Activated CD8-positive, alpha-beta memory T cell treated with anti-CD3 and anti-CD28 coated beads for 36 hours (primary cell): ENCODE measurements at regions not wholly inside any gene's neighbourhood (a gene's known extent, or its start where the extent isn't known, plus 50 kb on each side); places are given as distances from the start of the nearest gene placed in this dataset.

ENCODE experiments used
- CTCF ChIA-PET: fragments of 350-600 bp; sonication (Branson Sonifier 250); formaldehyde crosslinking; loops from one replicate; lab custom pipeline; 2021; ENCODE audit warnings: antibody characterized with exemption; lab: Charles Lee
- POLR2A ChIA-PET: fragments of 350-600 bp; sonication (Branson Sonifier 250); formaldehyde crosslinking; loops from one replicate; lab custom pipeline; 2021; ENCODE audit warnings: antibody characterized with exemption; lab: Charles Lee

DNA sequence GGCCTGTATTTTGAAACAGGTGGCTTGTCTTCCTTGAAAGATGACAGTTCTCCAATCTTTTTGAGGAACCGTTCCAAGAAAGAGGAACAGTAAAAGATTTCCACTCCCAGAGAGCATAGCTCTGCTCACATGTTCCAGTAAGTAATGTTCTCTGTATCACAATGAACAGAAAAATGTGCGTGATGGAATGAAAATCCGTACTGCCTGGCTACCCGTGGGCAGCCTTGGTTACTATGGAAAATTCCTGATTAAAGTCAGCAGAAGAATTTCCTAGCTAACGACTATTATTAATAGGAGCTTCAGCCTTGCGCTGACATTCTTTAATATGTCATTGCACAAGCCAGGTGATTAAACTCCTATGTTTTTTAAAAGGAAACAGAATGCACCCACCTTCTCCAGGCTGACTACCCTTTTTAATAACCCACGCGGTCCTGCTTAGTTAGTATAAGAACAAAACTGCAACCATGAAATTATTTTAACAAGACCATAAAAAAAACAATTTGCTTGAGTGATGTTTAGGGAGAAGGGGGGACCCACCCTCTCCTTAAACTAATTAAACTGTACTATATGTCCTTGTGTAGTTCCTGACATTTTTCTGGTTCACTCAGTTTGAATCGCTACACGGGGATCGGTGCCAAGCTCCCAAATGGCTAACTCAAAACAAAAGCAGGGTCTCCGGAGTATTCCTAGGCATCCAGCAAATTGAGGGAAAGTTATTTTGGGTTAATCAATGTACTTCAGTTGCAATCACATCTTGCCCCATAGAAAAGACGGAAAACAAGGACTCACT is 54.8 kb upstream of the CPEB4 start:
- POLR2A ChIA-PET, result no interaction called here
- CTCF ChIA-PET, result no interaction called here

DNA sequence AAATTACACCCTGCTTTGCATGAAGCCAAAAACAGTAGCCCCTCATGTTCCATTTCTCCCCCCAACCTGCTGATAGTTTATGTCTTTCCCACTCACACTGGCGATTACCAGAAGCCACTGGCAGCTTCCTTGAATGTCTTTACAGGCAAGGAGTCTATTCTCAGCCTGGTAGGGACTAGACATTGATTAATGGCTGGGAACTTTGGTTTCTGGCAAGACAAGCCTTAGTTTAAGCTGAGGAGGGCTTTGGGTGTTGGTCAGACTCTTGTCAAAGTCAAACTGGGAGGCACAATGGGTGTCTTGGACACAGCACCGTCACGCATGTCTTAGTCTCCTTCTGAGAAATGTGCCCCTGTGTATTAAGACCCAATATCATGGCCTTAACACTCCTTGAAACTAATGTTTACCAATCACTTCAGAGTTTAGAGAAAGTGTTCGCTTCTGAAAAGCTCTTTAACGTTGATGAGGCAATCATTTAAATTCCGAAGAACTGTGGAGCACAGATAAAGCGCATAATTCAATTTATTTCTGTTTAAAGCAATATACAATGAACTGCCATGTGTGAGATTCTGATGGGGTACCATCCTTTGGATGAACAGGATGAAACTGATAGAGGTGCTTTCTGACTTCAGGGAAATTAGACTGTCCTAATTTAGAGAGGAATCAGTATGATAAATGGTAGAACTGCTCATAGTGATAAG is 53.9 kb upstream of the CPEB4 start:
- ChIA-PET POLR2A (no interaction called here), CTCF (no interaction called here)

DNA sequence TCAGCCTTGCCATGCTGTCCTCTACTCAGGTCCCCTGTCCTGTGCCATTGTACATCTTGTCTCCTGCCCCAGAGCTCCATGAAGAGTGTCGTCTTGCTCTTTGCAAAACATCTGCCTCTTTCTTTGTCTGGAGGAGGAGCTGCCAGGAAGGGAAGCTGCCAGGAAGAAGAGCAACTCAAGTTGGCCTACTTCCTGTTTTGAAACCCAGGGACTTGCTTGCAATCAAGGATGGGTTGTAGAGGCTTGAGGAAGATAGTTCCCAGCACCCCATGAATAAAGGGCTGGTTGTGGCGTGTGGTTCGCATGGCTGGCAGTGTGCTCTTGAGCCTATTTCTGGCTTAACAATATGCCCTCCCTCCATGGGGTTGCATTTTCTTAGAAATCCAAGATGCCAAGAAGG is 53.0 kb upstream of the CPEB4 start:
- CTCF ChIA-PET, result no interaction called here

DNA sequence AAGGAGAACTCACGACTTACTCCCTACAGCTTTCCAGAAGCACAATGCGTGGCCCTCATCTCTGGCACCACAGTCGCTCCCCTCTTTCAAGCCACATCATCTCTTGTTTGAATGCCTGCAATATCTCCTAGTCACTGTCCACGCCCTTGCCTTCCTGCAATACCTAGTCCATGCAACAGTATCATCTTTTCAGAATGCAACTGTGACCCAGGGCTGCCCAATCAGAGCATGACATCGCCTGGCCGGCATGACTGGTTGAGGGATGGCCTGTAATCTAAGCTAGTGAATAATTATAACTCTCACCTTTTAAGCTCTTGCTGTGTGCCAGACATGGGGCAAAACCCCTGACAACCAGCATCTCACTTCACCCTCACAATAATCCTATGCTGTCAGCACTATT is 52.5 kb upstream of the CPEB4 start:
- CTCF ChIA-PET, result no interaction called here
- POLR2A ChIA-PET, result no interaction called here

More for the DNA sequence above, 53.0 kb upstream of the CPEB4 start:
- POLR2A ChIA-PET, result no interaction called here

DNA sequence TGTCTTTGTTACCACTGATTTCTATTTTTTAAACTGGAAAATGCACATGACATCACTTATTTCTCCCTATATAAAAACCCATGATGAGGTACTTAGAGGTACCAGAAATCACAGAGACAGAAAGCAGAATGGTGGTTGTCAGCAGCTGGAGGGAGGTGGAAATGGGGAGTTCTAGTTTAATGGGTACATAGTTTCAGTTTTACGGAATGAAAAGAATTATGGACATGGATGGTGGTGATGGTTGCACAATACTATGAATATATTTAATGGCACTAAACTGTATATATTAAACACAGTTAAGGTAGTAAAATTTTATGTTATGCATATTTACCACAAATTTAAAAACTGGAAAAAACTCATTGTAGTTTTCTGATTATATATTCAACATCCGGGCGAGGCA is 50.5 kb upstream of the CPEB4 start:
- ChIA-PET POLR2A (no interaction called here), CTCF (interaction anchor here (1.2 kb wide), 1 partner anchor 18 kb away, joined by 3 read pairs; no protein-coding TSS in a partner anchor)
